ENCODE measurements at regions not wholly inside any gene's neighbourhood (a gene's known extent, or its start where the extent isn't known, plus 50 kb on each side); places are given as distances from the start of the nearest gene placed in this dataset.
A peak's percentile ranks its signal among the peaks of the same experiment; 100 is the strongest.

- H3K4me3 ChIP-seq, result no peak overlapping the region
- H3K9me3 ChIP-seq, result no peaks in the 10 kb centered on the region
- no peak for TF ChIP-seq CTCF (IDR thresholded peaks at IDR 0.05)
- H3K27me3 ChIP-seq, result no peaks in the 10 kb centered on the region
- DNase-seq, result no peak
- H3K4me1 ChIP-seq, result peaks cover 0 to 29% (median 20%) of the 10 kb centered on the region in 4 donors
- intact Hi-C loops (cut with DNase I; ENCODE audit: low total_unique reads), result no loop called here
- no peaks in the 10 kb centered on the region for H3K36me3 ChIP-seq
- peak overlapping the region; percentile 71 to 85 for H3K27ac ChIP-seq
Measured at GRCh38 chr10:69714572-69714971, 84.5 kb downstream of the FAM241B start.

- intact Hi-C loops (cut with DNase I; ENCODE audit: low total_unique reads), result no loop called here
- DNase-seq, result no peak
Measured at GRCh38 chr10:69715156-69715898, 85.3 kb downstream of the FAM241B start.

GRCh38 chr10:69715899-69716606, 85.7 kb upstream of the COL13A1 start:
- H3K4me3 ChIP-seq, result no peak overlapping the region
- H3K36me3 ChIP-seq, result no peaks in the 10 kb centered on the region
- H3K4me1 ChIP-seq, result peaks cover 0 to 29% (median 20%) of the 10 kb centered on the region in 4 donors
- H3K27me3 ChIP-seq, result no peaks in the 10 kb centered on the region
- no peaks in the 10 kb centered on the region for H3K9me3 ChIP-seq
- no peak for DNase-seq
- H3K27ac ChIP-seq, result peak overlapping the region; percentile 71 to 85
- intact Hi-C loops (cut with DNase I; ENCODE audit: low total_unique reads), result loop anchor here (2.0 kb wide), 1 partner anchor 71 kb away; no protein-coding TSS in a partner anchor
- TF ChIP-seq CTCF (IDR thresholded peaks at IDR 0.05), result no peak

More at GRCh38 chr10:69715156-69715898, 85.3 kb downstream of the FAM241B start:
- H3K9me3 ChIP-seq, result no peaks in the 10 kb centered on the region
- H3K4me1 ChIP-seq, result peaks cover 0 to 29% (median 20%) of the 10 kb centered on the region in 4 donors
- H3K27ac ChIP-seq, result peak overlapping the region; percentile 71 to 85
- H3K27me3 ChIP-seq, result no peaks in the 10 kb centered on the region
- no peaks in the 10 kb centered on the region for H3K36me3 ChIP-seq
- no peak for TF ChIP-seq CTCF (IDR thresholded peaks at IDR 0.05)
- no peak overlapping the region for H3K4me3 ChIP-seq

GRCh38 chr10:69716711-69717560, 84.8 kb upstream of the COL13A1 start:
- H3K36me3 ChIP-seq, result no peaks in the 10 kb centered on the region
- H3K27me3 ChIP-seq, result no peaks in the 10 kb centered on the region
- no peak overlapping the region for H3K4me3 ChIP-seq
- no peaks in the 10 kb centered on the region for H3K9me3 ChIP-seq
- peak overlapping the region; percentile 71 to 85 for H3K27ac ChIP-seq
- no peak for DNase-seq
- peaks cover 0 to 37% (median 23%) of the 10 kb centered on the region in 4 donors for H3K4me1 ChIP-seq
- intact Hi-C loops (cut with DNase I; ENCODE audit: low total_unique reads), result loop anchor here (2.0 kb wide), 1 partner anchor 72 kb away; no protein-coding TSS in a partner anchor
- TF ChIP-seq CTCF (IDR thresholded peaks at IDR 0.05), result peak; percentile 75 to 77

GRCh38 chr10:69718951-69719350, 82.8 kb upstream of the COL13A1 start:
- H3K27ac ChIP-seq, result no peak overlapping the region
- H3K36me3 ChIP-seq, result no peaks in the 10 kb centered on the region
- H3K9me3 ChIP-seq, result no peaks in the 10 kb centered on the region
- no peaks in the 10 kb centered on the region for H3K27me3 ChIP-seq
- DNase-seq, result no peak
- peaks cover 0 to 45% (median 30%) of the 10 kb centered on the region in 4 donors for H3K4me1 ChIP-seq
- TF ChIP-seq CTCF (IDR thresholded peaks at IDR 0.05), result no peak
- intact Hi-C loops (cut with DNase I; ENCODE audit: low total_unique reads), result no loop called here
- H3K4me3 ChIP-seq, result no peak overlapping the region

Measured in tibial artery (tissue), 4 donors.